Ishikawa (cell line): ENCODE measurements at regions not wholly inside any gene's neighbourhood (a gene's known extent, or its start where the extent isn't known, plus 50 kb on each side); places are given as distances from the start of the nearest gene placed in this dataset.

ENCODE experiments used
- CEBPB ChIP-seq: IDR thresholded peaks from 2 replicates; pipeline ENCODE4 v1.6.1; 2012
- CREB1 ChIP-seq: IDR thresholded peaks from 2 replicates; pipeline ENCODE4 v1.6.1; 2012; ENCODE audit warnings: low read depth
- EGR1 ChIP-seq: IDR thresholded peaks from 2 replicates; pipeline ENCODE4 v1.6.1; 2012
- EP300 ChIP-seq: IDR thresholded peaks from 2 replicates; pipeline ENCODE4 v1.6.1; 2012; ENCODE audit warnings: borderline replicate concordance
- FOXM1 ChIP-seq: IDR thresholded peaks from 2 replicates; pipeline ENCODE4 v1.6.1; 2012; ENCODE audit warnings: low read depth, borderline replicate concordance
- MAX ChIP-seq: IDR thresholded peaks from 2 replicates; pipeline ENCODE4 v1.6.1; 2012
- NFIC ChIP-seq: IDR thresholded peaks from 2 replicates; pipeline ENCODE4 v1.6.1; 2012
- RAD21 ChIP-seq: IDR thresholded peaks from 2 replicates; pipeline ENCODE4 v1.6.1; 2012; ENCODE audit warnings: low read depth
- REST ChIP-seq: IDR thresholded peaks from 2 replicates; pipeline ENCODE4 v1.6.1; 2012; ENCODE audit warnings: low read depth, mild to moderate bottlenecking
- TAF1 ChIP-seq: IDR thresholded peaks from 2 replicates; pipeline ENCODE4 v1.6.1; 2012; ENCODE audit warnings: low read depth, mild to moderate bottlenecking
- TCF12 ChIP-seq: IDR thresholded peaks from 2 replicates; pipeline ENCODE4 v1.6.1; 2012; ENCODE audit warnings: low read depth
- TEAD4 ChIP-seq: IDR thresholded peaks from 2 replicates; pipeline ENCODE4 v1.6.1; 2012
- USF1 ChIP-seq: IDR thresholded peaks from 2 replicates; pipeline ENCODE4 v1.6.1; 2012
- YY1 ChIP-seq: IDR thresholded peaks from 2 replicates; pipeline ENCODE4 v1.6.1; 2012; ENCODE audit warnings: low read depth
- ZBTB7A ChIP-seq: IDR thresholded peaks from 2 replicates; pipeline ENCODE4 v1.6.1; 2012; ENCODE audit warnings: low read depth

GRCh38 chr13:97844151-97844550 is 109.3 kb upstream of the IPO5 start:
- TF ChIP-seq ZBTB7A, result no peak
- TF ChIP-seq REST, result no peak
- no peak for TF ChIP-seq CREB1
- TF ChIP-seq RAD21, result no peak
- no peak for TF ChIP-seq MAX
- no peak for TF ChIP-seq USF1
- no peak for TF ChIP-seq TAF1
- TF ChIP-seq YY1, result no peak
- no peak for TF ChIP-seq EGR1
- TF ChIP-seq TEAD4, result no peak
- TF ChIP-seq NFIC, result no peak

GRCh38 chr13:97848886-97849285 is 104.6 kb upstream of the IPO5 start:
- TF ChIP-seq TAF1, result no peak
- TF ChIP-seq CEBPB, result no peak
- TF ChIP-seq REST, result no peak
- TF ChIP-seq YY1, result no peak
- TF ChIP-seq EGR1, result no peak
- no peak for TF ChIP-seq RAD21
- no peak for TF ChIP-seq ZBTB7A
- no peak for TF ChIP-seq USF1
- no peak for TF ChIP-seq TCF12
- TF ChIP-seq FOXM1, result no peak
- no peak for TF ChIP-seq EP300
- no peak for TF ChIP-seq MAX
- TF ChIP-seq TEAD4, result no peak
- no peak for TF ChIP-seq CREB1
- no peak for TF ChIP-seq NFIC

GRCh38 chr13:97849305-97849704 is 104.2 kb upstream of the IPO5 start:
- TF ChIP-seq TCF12 (no peak), RAD21 (peak; percentile 70), TEAD4 (no peak)

GRCh38 chr13:97851269-97851668 is 102.2 kb upstream of the IPO5 start:
- TF ChIP-seq MAX (no peak), EP300 (no peak), USF1 (no peak), REST (no peak), CREB1 (no peak), YY1 (no peak), TCF12 (no peak), FOXM1 (no peak), EGR1 (no peak), TAF1 (no peak)
